ENCODE measurements at regions not wholly inside any gene's neighbourhood (a gene's known extent, or its start where the extent isn't known, plus 50 kb on each side); places are given as distances from the start of the nearest gene placed in this dataset.

DNA sequence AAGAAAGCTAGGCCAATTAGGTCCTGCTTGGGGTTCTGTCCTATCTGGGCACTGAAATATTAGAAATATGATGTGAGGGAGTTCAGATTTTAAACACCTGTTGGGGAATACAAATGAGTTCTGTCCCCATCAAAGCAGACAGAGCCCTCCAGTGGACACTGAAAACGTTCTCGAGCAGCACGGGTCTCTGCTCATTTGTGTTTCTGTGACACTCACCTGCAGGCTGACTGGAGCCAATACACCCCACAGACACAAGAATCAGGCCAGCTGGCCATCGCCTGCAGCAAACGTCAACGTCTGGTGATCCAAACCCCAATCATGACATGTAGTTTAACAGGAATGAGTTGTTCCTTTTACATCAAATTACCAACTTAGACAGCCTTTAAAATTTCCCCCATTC lies 493.4 kb upstream of the TMEM132C start:
- TF ChIP-seq, protein P1, sequence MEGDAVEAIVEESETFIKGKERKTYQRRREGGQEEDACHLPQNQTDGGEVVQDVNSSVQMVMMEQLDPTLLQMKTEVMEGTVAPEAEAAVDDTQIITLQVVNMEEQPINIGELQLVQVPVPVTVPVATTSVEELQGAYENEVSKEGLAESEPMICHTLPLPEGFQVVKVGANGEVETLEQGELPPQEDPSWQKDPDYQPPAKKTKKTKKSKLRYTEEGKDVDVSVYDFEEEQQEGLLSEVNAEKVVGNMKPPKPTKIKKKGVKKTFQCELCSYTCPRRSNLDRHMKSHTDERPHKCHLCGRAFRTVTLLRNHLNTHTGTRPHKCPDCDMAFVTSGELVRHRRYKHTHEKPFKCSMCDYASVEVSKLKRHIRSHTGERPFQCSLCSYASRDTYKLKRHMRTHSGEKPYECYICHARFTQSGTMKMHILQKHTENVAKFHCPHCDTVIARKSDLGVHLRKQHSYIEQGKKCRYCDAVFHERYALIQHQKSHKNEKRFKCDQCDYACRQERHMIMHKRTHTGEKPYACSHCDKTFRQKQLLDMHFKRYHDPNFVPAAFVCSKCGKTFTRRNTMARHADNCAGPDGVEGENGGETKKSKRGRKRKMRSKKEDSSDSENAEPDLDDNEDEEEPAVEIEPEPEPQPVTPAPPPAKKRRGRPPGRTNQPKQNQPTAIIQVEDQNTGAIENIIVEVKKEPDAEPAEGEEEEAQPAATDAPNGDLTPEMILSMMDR (IDR thresholded peaks at IDR 0.05), result no peak
- TF ChIP-seq POLR2A (IDR thresholded peaks at IDR 0.05), result no peak

Data from heart left ventricle (tissue), 13 donors.